HCT116 (cell line): ENCODE measurements at regions not wholly inside any gene's neighbourhood (a gene's known extent, or its start where the extent isn't known, plus 50 kb on each side); places are given as distances from the start of the nearest gene placed in this dataset.

ENCODE experiments used
- ATAC-seq: fragments of 200-7000 bp; cut with Tn5 transposase; 2 replicates; pipeline ENCODE4 v1.9.1; 2020; ENCODE audit warnings: mild to moderate bottlenecking, moderate library complexity
- BruUV-seq: library from RNA; stranded (reverse); fragments of 400-500 nt; replicated peaks from 2 replicates; lab custom pipeline; 2021; lab: Mats Ljungman, UMichigan
- CTCF ChIA-PET: fragments of 300-600 bp; sonication (Branson Sonifier 250); formaldehyde crosslinking; loops from one replicate; lab custom pipeline; 2021; ENCODE audit warnings: antibody characterized with exemption; lab: Charles Lee
- POLR2A ChIA-PET: fragments of 300-600, 350-600 bp; sonication (Branson Sonifier 250); formaldehyde crosslinking; loops from one replicate; lab custom pipeline; 2021; ENCODE audit warnings: antibody characterized with exemption; lab: Charles Lee
- RAD21 ChIA-PET, 2 experiments: fragments of 300-600 bp; sonication (Branson Sonifier 250); formaldehyde crosslinking; loops; one replicate each; lab custom pipeline; 2023; ENCODE audit warnings: low total read pairs in 2 of 2; ENCODE audit not compliant: uncharacterized antibody in 2 of 2, unreplicated experiment in 2 of 2, low non-redundant PET in 1 of 2; lab: Charles Lee
- DNase-seq: peaks from one replicate; pipeline ENCODE4 v3.0.0-alpha.2; 2010; ENCODE audit warnings: low read depth, low spot score
- H2AFZ ChIP-seq: fragments of 200-600 bp; shearing (Covaris generic), sonication (generic); 2 replicates; pipeline ENCODE4 v1.6.1; 2017; ENCODE audit warnings: low read depth, mixed run types, mixed read lengths, antibody characterized with exemption, low read length; ENCODE audit not compliant: poor library complexity, severe bottlenecking
- H3K27ac ChIP-seq: 2 replicates; pipeline ENCODE4 v1.5.1; 2012; ENCODE audit warnings: low read depth, low read length
- H3K27me3 ChIP-seq: fragments of 200-600 bp; sonication (generic); 2 replicates; pipeline ENCODE4 v1.6.1; 2016; ENCODE audit warnings: mixed run types, low read length, mixed read lengths; ENCODE audit not compliant: insufficient read depth
- H3K36me3 ChIP-seq, 2 experiments: fragments of 200-500 bp in 1 of 2; fragments of 200-600 bp in 1 of 2; sonication (Bioruptor generic) in 1 of 2; sonication (generic) in 1 of 2; 2 replicates each; pipeline versions ENCODE4 v1.5.1 to v1.6.1; 2014 to 2016; ENCODE audit warnings: low read length in 2 of 2, inconsistent platforms in 1 of 2, mixed read lengths in 1 of 2, mixed run types in 1 of 2; ENCODE audit not compliant: insufficient read depth in 2 of 2, control insufficient read depth in 1 of 2
- H3K4me1 ChIP-seq, 2 experiments: fragments of 200-600 bp in 1 of 2; sonication (generic) in 1 of 2; 2 replicates each; pipeline versions ENCODE4 v1.5.1 to v1.6.1; 2012 to 2017; ENCODE audit warnings: low read length in 2 of 2, inconsistent platforms in 1 of 2, mild to moderate bottlenecking in 1 of 2, mixed read lengths in 1 of 2, mixed run types in 1 of 2, moderate library complexity in 1 of 2; ENCODE audit not compliant: insufficient read depth in 2 of 2, control insufficient read depth in 1 of 2
- H3K4me2 ChIP-seq: fragments of 200-600 bp; sonication (generic); 2 replicates; pipeline ENCODE4 v1.6.1; 2017; ENCODE audit warnings: mixed run types, low read length, mixed read lengths
- H3K4me3 ChIP-seq, 2 experiments: fragments of 200-600 bp in 1 of 2; sonication (generic) in 1 of 2; replicated peaks in 1 of 2; 2 replicates each; pipeline ENCODE4 v1.5.1; 2011 to 2016; ENCODE audit warnings: low read length in 2 of 2, control low read depth in 1 of 2, low read depth in 1 of 2, mild to moderate bottlenecking in 1 of 2, mixed read lengths in 1 of 2, mixed run types in 1 of 2
- H3K79me2 ChIP-seq: fragments of 200-600 bp; sonication (generic); 2 replicates; pipeline ENCODE4 v1.6.1; 2017; ENCODE audit warnings: mild to moderate bottlenecking, mixed run types, low read length, moderate library complexity, mixed read lengths; ENCODE audit not compliant: insufficient read depth
- H3K9ac ChIP-seq: fragments of 200-600 bp; sonication (generic); 2 replicates; pipeline ENCODE4 v1.6.1; 2016; ENCODE audit warnings: low read length, mixed read lengths
- H3K9me2 ChIP-seq: fragments of 200-600 bp; sonication (generic), shearing (Covaris generic); 2 replicates; pipeline ENCODE4 v1.6.1; 2017; ENCODE audit warnings: mixed run types, mild to moderate bottlenecking, moderate library complexity; ENCODE audit not compliant: insufficient read depth
- H3K9me3 ChIP-seq, 2 experiments: fragments of 200-500 bp in 1 of 2; fragments of 200-600 bp in 1 of 2; sonication (Bioruptor generic) in 1 of 2; sonication (generic) in 1 of 2; 2 replicates each; pipeline ENCODE4 v1.6.1; 2014 to 2017; ENCODE audit warnings: low read length in 2 of 2, mixed read lengths in 2 of 2, inconsistent platforms in 1 of 2, low read depth in 1 of 2, mild to moderate bottlenecking in 1 of 2, mixed run types in 1 of 2, moderate library complexity in 1 of 2; ENCODE audit not compliant: control insufficient read depth in 1 of 2, insufficient read depth in 1 of 2
- H4K20me1 ChIP-seq: fragments of 200-600 bp; sonication (generic), shearing (Covaris generic); 2 replicates; pipeline ENCODE4 v1.6.1; 2017; ENCODE audit warnings: mixed run types, mild to moderate bottlenecking, moderate library complexity; ENCODE audit not compliant: insufficient read depth
- CEBPB ChIP-seq: IDR thresholded peaks from 2 replicates; pipeline ENCODE4 v1.6.1; 2012; ENCODE audit warnings: low read depth
- CTCF ChIP-seq, 3 experiments: fragments of 200-600 bp in 1 of 3; sonication (generic) in 1 of 3; IDR thresholded peaks in 2 of 3; conservative IDR thresholded peaks in 1 of 3; 2 replicates each; pipeline ENCODE4 v1.5.1; 2012 to 2017; ENCODE audit warnings: low read depth in 2 of 3, low read length in 2 of 3, antibody characterized with exemption in 1 of 3, borderline replicate concordance in 1 of 3, control low read depth in 1 of 3, mild to moderate bottlenecking in 1 of 3, mixed read lengths in 1 of 3, mixed run types in 1 of 3, moderate library complexity in 1 of 3; ENCODE audit not compliant: insufficient read depth in 1 of 3
- FOSL1 ChIP-seq: IDR thresholded peaks from 2 replicates; pipeline ENCODE4 v1.6.1; 2012; ENCODE audit warnings: low read depth
- MAX ChIP-seq: IDR thresholded peaks from 2 replicates; pipeline ENCODE4 v1.6.1; 2012
- RAD21 ChIP-seq: IDR thresholded peaks from 2 replicates; pipeline ENCODE4 v1.6.1; 2012; ENCODE audit warnings: low read depth, mild to moderate bottlenecking
- ZFX ChIP-seq: fragments of 450-650 bp; IDR thresholded peaks from 2 replicates; pipeline ENCODE4 v1.6.1; 2017
- intact Hi-C: fragments of 100-400 bp; cut with micrococcal nuclease; formaldehyde crosslinking; loops from 2 replicates; pipeline ENCODE4 v1.10.0; 2022
- TF ChIP-seq, protein P1 (sequence below): IDR thresholded peaks from 2 replicates; pipeline ENCODE4 v1.6.1; 2012; ENCODE audit warnings: low read depth

- TF ChIP-seq, protein P1, sequence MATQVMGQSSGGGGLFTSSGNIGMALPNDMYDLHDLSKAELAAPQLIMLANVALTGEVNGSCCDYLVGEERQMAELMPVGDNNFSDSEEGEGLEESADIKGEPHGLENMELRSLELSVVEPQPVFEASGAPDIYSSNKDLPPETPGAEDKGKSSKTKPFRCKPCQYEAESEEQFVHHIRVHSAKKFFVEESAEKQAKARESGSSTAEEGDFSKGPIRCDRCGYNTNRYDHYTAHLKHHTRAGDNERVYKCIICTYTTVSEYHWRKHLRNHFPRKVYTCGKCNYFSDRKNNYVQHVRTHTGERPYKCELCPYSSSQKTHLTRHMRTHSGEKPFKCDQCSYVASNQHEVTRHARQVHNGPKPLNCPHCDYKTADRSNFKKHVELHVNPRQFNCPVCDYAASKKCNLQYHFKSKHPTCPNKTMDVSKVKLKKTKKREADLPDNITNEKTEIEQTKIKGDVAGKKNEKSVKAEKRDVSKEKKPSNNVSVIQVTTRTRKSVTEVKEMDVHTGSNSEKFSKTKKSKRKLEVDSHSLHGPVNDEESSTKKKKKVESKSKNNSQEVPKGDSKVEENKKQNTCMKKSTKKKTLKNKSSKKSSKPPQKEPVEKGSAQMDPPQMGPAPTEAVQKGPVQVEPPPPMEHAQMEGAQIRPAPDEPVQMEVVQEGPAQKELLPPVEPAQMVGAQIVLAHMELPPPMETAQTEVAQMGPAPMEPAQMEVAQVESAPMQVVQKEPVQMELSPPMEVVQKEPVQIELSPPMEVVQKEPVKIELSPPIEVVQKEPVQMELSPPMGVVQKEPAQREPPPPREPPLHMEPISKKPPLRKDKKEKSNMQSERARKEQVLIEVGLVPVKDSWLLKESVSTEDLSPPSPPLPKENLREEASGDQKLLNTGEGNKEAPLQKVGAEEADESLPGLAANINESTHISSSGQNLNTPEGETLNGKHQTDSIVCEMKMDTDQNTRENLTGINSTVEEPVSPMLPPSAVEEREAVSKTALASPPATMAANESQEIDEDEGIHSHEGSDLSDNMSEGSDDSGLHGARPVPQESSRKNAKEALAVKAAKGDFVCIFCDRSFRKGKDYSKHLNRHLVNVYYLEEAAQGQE = no peak
- TF ChIP-seq CEBPB (no peak), ZFX (no peak), RAD21 (no peak), MAX (no peak)
- TF ChIP-seq, all 23 proteins: peak for 0
Observed at GRCh38 chr12:40620564-40621019, 71.6 kb upstream of the CNTN1 start (continued).

DNA sequence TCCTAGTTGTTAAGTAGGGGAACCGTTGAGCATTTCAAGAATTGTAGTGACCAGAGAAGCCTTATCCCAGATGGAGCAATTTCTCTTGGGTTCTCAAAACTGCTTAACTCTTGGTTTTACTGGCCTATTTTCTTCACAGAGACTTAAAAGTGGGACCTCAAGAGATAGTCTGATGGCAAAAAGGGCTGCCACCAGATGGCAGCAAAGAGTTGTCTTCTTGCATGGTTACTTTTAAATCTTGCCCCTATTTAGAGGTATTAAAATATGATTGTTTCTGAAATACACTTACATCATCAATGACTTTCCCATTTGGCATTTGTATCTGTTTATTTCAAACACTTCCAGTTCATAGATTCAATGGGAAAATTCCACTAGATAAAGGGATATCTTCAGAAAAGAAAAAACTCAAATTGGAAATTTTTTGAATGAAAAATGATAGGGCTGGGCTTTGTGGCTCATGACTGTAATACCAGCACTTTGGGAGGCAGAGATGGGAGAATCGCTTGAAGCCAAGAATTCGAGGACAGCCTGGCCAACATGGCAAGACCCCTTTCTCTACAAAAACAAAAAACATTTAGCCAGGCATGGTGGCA lies 69.9 kb upstream of the CNTN1 start:
- BruUV-seq = no TSS peak
- Histone ChIP-seq H3K9ac (no peak overlapping the region), H3K36me3 (no peaks in the 10 kb centered on the region), H4K20me1 (no peaks in the 10 kb centered on the region), H3K9me2 (no peaks in the 10 kb centered on the region), H3K4me2 (no peak overlapping the region), H3K9me3 (no peaks in the 10 kb centered on the region), H3K4me3 (no peak overlapping the region), H3K79me2 (no peaks in the 10 kb centered on the region), H3K27ac (no peak overlapping the region), H3K27me3 (no peaks in the 10 kb centered on the region), H2AFZ (no peak overlapping the region), H3K4me1 (no peaks in the 10 kb centered on the region)
- DNase-seq (peak; percentile 50), ATAC-seq (peak; percentile 67)
- ChIA-PET POLR2A (no interaction called here), CTCF (interaction anchor here (2.4 kb wide), 1 partner anchor 299 kb away, joined by 10 read pairs; no protein-coding TSS in a partner anchor), RAD21 (no interaction called here)
- no peak for TF ChIP-seq FOSL1
- TF ChIP-seq CTCF (IDR thresholded peaks at IDR 0.05 in 2 of 3, conservative IDR thresholded peaks at IDR 0.05 in 1 of 3; ENCODE audit: borderline replicate concordance in 1 of 3, insufficient read depth in 1 of 3, low read depth in 2 of 3, low read length in 2 of 3) = peak; percentile 41 to 85 (median 74); a peak in 5 of 6 replicates
- TF ChIP-seq RAD21 = peak; percentile 76
- intact Hi-C loops = loop anchor here (1.0 to 5.0 kb wide), 2 partner anchors 285 to 299 kb away; no protein-coding TSS in a partner anchor
